AG04450 (cell line): ENCODE measurements at regions not wholly inside any gene's neighbourhood (a gene's known extent, or its start where the extent isn't known, plus 50 kb on each side); places are given as distances from the start of the nearest gene placed in this dataset.

Source experiments
- CTCF ChIA-PET: fragments of 300-600, 350-600 bp; formaldehyde crosslinking; extraction: SDS; loops from one replicate; lab custom pipeline; 2022; ENCODE audit warnings: antibody characterized with exemption, inconsistent platforms; lab: Charles Lee
- POLR2A ChIA-PET: fragments of 350-600 bp; formaldehyde crosslinking; extraction: SDS; loops from one replicate; lab custom pipeline; 2021; ENCODE audit warnings: antibody characterized with exemption, inconsistent platforms; lab: Yijun Ruan, JAX
- DNase-seq: peaks from one replicate; pipeline ENCODE4 v3.0.0-alpha.2; 2011; ENCODE audit warnings: low read depth, low spot score
- H3K27ac ChIP-seq: one replicate; pipeline ENCODE4 v1.5.1; 2012; ENCODE audit warnings: low read depth, low read length, control low read depth
- H3K27me3 ChIP-seq: one replicate; pipeline ENCODE4 v1.6.0; 2012; ENCODE audit warnings: low read length; ENCODE audit not compliant: control insufficient read depth, insufficient read depth
- H3K4me3 ChIP-seq: 2 replicates; pipeline ENCODE4 v1.5.1; 2011; ENCODE audit warnings: mild to moderate bottlenecking, low read depth, low read length, control low read depth
- H3K9me3 ChIP-seq: 2 replicates; pipeline ENCODE4 v1.5.1; 2012; ENCODE audit warnings: low read length; ENCODE audit not compliant: control insufficient read depth, insufficient read depth
- CTCF ChIP-seq: IDR thresholded peaks from 2 replicates; pipeline ENCODE4 v1.5.1; 2011; ENCODE audit warnings: low read depth, low read length, control low read depth, inconsistent platforms

- peaks cover 11% of the 10 kb centered on the region for H3K9me3 ChIP-seq
- H3K27ac ChIP-seq = no peak overlapping the region
- no peak for TF ChIP-seq CTCF
- no peak for DNase-seq
- ChIA-PET POLR2A (no interaction called here), CTCF (no interaction called here)
- no peaks in the 10 kb centered on the region for H3K27me3 ChIP-seq
- no peak overlapping the region for H3K4me3 ChIP-seq
Observed at GRCh38 chr6:78131521-78131920, 478.7 kb downstream of the MEI4 start.

- no peaks in the 10 kb centered on the region for H3K27me3 ChIP-seq
- H3K9me3 ChIP-seq = peaks cover 11% of the 10 kb centered on the region
- no peak for TF ChIP-seq CTCF
- ChIA-PET CTCF (no interaction called here), POLR2A (no interaction called here)
- H3K27ac ChIP-seq = no peak overlapping the region
- H3K4me3 ChIP-seq = no peak overlapping the region
- DNase-seq = no peak
Observed at GRCh38 chr6:78132671-78133410, 480.0 kb downstream of the MEI4 start.

- no peak overlapping the region for H3K27ac ChIP-seq
- H3K4me3 ChIP-seq = no peak overlapping the region
- POLR2A ChIA-PET = no interaction called here
- H3K27me3 ChIP-seq = no peaks in the 10 kb centered on the region
- peaks cover 3% of the 10 kb centered on the region; the same call in 1 of the 2 replicates for H3K9me3 ChIP-seq
- DNase-seq = no peak
- CTCF ChIA-PET = no interaction called here
- no peak for TF ChIP-seq CTCF
Observed at GRCh38 chr6:78150425-78150824, 497.6 kb downstream of the MEI4 start.

- no peak for DNase-seq
- H3K4me3 ChIP-seq = no peak overlapping the region
- peaks cover 3% of the 10 kb centered on the region; the same call in 1 of the 2 replicates for H3K9me3 ChIP-seq
- TF ChIP-seq CTCF = no peak
- ChIA-PET CTCF (no interaction called here), POLR2A (no interaction called here)
- H3K27me3 ChIP-seq = no peaks in the 10 kb centered on the region
- no peak overlapping the region for H3K27ac ChIP-seq
Observed at GRCh38 chr6:78153976-78154375, 501.1 kb downstream of the MEI4 start.

GRCh38 chr6:78157606-78158005 is 504.8 kb downstream of the MEI4 start:
- POLR2A ChIA-PET = no interaction called here
- CTCF ChIA-PET = no interaction called here
- H3K27me3 ChIP-seq = no peaks in the 10 kb centered on the region
- no peak overlapping the region for H3K27ac ChIP-seq
- H3K4me3 ChIP-seq = no peak overlapping the region
- TF ChIP-seq CTCF = no peak
- DNase-seq = no peak
- no peaks in the 10 kb centered on the region; the same call in 1 of the 2 replicates for H3K9me3 ChIP-seq
